Amniotic epithelial cell (primary cell): ENCODE measurements at regions not wholly inside any gene's neighbourhood (a gene's known extent, or its start where the extent isn't known, plus 50 kb on each side); places are given as distances from the start of the nearest gene placed in this dataset.
"Not testable (repeated sequence)": the region's sequence is repeated elsewhere in the genome, so short reads cannot be mapped to it uniquely, and the experiment has no call there.

ENCODE experiments used
- DNase-seq: peaks from one replicate; pipeline ENCODE4 v3.0.0-alpha.2; 2010; ENCODE audit warnings: low read depth

DNA sequence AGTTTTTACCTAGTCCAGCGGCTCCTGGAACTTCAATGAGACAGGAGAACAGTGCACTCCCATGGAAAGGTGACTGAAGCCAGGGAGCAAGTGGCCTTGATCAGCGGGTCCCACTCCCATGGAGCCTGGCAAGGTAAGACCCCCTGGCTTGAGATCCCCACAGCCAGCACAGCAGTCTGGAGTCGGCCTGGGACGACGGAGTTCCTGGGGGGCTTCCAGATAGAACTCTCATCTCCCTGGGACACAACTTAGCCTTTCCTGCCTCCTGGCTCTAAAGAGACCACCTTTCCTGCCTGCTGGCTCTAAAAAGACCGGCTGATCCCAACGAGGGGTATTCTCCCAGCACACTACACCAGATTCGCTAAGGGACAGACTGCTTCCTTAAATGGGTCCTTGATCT is 1279.0 kb upstream of the GOT2 start:
- no peak for DNase-seq

- DNase-seq = no peak
These were observed 1267.4 kb upstream of the GOT2 start for GRCh38 chr16:60001523-60001922.

DNA sequence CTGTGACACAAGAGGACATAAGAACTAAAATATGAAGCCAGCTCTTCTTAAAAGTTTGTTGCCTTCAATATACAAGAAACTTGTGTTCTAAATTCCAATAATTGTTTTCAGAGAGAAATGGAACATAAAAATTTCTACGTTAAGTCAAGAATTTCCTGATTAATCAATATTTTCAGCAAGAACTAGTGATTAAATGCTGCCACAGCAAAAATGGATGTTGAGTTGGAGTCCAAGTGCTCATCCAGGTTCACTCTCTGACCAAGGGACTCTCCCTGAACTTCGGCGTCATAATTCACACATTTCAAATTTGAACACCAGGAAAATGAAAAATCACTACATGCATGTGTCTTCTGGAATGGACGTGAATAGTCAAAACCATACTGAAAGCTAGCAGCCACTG is 1263.6 kb upstream of the GOT2 start:
- no peak for DNase-seq

DNA sequence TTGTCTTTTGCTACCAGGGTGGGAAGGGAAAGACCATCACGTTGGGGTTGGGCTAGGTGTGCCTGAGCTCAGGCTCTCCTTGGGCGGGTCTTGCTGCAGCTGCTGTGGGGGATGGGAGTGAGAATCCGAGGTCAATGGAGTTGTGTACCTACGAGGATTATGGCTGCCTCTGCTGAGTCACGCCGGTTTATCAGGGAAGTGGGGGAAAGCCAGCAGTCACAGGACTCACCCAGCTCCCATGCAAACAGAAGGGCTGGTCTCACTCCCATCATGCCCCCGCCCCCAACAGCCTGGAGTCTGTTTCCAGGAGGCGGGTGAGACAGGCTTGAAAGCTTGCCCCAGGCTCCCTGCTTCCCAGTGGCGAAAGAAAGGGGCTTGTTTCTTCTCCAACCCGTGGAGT is 1259.0 kb upstream of the GOT2 start:
- DNase-seq = no peak

DNA sequence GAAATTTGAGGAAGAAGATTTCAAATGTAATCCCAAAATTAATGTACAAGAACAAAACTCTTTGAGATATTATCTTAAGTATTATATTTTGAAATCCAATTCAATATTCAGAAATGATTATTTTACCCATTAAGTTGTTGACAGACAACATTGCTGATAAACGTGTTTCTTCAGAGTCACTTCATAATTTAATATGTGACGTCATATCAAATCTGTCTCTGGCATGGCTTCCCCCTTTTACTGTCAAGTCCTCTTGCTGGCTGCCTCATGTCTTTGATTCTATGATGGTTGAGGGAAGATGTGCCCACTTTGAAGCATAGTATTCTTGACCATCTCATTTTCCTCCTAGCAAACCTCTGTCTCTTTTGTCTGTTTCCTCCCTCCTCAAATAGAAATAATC is 1257.1 kb upstream of the GOT2 start:
- no peak for DNase-seq

GRCh38 chr16:59988591-59988990 is 1254.5 kb upstream of the GOT2 start:
- DNase-seq = no peak

DNA sequence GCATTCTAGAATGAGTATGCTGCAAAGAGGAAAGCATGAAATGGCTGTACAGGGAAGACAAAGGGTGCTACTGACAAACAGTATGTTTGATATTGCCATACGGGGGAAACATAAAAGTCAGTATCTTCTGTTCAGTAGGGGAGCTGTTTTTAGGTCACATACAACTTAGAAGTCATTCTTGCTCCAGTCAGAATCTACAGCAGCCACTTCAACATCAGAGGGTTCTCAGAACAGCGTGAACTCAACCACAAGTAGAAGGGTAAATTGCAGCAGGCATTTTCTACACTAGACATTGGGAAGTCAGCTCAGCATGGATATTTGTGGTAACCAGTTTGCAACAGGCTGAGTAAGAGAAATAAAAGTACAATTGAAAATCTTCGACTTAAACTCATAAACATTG is 1241.8 kb upstream of the GOT2 start:
- DNase-seq = no peak

GRCh38 chr16:59973966-59974365 is 1239.8 kb upstream of the GOT2 start:
- no peak for DNase-seq

- no peak for DNase-seq
These were observed 1237.1 kb upstream of the GOT2 start for GRCh38 chr16:59971264-59971663.

- DNase-seq = no peak
These were observed 1230.3 kb upstream of the GOT2 start for GRCh38 chr16:59964232-59964924.

DNA sequence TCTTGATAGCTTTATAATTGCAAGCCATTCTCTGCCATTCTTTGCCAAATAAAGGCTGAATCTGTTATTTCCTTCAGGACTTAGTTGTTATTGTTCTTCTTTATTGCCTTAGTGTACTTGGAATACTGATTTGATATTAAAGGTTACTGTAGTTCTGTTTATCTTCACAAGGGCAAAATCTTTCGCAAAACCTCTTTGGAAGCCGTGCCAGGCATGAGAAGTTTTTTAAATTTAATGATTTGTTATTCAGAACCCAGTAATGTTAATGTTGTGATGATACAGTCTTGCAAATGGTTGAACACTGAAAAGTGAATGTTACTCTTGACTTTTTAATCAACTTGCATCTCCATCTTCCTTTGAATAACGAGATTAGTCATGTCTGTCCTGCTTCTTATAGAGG is 1225.2 kb upstream of the GOT2 start:
- DNase-seq = no peak

DNA sequence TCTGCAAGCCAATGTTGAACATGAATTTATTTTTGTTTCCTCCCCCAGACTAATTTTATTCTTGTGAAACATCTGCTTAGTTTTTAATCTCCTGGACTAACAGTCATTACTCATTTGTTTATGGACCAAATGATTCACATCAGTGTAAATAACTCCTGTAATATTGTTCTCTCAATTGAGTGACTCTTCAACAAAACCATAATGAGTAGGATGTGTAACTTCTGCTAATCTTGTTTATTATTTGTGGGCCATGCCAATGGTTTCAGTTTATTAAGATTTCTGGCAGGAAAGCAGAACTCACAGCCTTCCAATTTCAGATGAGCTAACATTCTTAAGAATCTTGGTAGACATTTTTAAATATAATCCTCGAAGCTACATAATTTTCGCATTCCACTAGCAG is 1216.3 kb upstream of the GOT2 start:
- DNase-seq = no peak

DNA sequence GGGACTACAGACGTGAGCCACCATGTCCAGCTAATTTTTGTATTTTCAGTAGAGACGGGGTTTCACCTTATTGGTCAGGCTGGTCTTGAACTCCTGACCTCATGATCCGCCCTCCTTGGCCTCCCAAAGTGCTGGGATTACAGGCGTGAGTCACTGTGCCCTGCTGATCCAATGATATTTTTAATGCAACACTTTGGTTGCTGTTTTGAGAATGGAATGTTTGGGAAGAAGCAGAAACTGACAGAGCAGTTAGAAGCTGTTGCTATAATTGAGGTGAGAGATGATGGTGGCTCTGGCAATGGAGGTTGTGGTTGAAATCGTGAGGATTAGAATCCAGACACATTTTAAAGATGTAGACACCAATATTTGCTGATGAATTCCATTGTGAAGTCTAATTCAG is 1209.9 kb upstream of the GOT2 start:
- DNase-seq = not testable (repeated sequence)

DNA sequence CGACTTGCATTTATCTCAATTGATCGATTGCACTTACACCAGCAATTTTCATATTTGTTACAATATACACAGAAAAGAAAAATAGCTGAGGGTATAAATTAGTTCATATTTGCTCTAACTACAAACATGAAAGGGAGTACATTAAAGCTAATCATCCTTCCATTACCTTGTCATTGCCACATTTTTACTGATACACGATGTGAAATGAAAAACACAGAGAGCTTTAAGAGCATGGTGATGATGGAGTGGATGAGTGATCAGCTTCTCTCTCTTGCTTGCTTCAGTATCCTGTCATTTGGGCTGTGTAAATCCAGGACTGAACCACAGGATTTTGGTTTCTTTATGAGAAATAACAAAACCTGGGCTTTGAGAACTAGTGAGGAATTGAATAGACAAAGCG is 1207.5 kb upstream of the GOT2 start:
- no peak for DNase-seq

- DNase-seq = no peak
These were observed 1185.9 kb upstream of the GOT2 start for GRCh38 chr16:59920054-59920453.

- no peak for DNase-seq
These were observed 1179.5 kb upstream of the GOT2 start for GRCh38 chr16:59913666-59914065.

- DNase-seq = no peak
These were observed 1175.1 kb upstream of the GOT2 start for GRCh38 chr16:59909262-59909661.

GRCh38 chr16:59907611-59908010 is 1173.5 kb upstream of the GOT2 start:
- no peak for DNase-seq

DNA sequence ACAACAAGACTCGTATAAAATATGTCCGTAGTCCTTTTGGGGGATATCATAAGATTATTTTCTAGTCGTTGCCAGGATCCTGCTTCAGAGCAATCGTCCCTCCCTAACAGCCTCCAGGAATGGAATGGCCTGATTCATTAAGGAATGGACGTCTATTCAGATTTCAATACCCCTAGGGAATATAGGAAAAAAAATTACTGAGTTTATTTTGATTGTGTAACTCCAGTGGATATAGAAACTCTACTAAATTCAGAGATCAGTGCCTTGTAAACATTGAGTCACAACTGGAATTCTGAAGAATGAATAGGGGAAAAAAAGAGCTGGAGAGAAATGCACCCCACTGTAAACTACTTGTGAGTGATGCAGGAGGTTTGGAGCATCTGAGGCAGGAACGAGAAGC is 1171.5 kb upstream of the GOT2 start:
- DNase-seq = no peak

GRCh38 chr16:59905131-59905530 is 1171.0 kb upstream of the GOT2 start:
- DNase-seq = no peak

GRCh38 chr16:59899940-59900339 is 1165.8 kb upstream of the GOT2 start:
- DNase-seq = no peak

GRCh38 chr16:59892376-59892775 is 1158.3 kb upstream of the GOT2 start:
- no peak for DNase-seq

GRCh38 chr16:59887856-59888255 is 1153.7 kb upstream of the GOT2 start:
- DNase-seq = no peak

DNA sequence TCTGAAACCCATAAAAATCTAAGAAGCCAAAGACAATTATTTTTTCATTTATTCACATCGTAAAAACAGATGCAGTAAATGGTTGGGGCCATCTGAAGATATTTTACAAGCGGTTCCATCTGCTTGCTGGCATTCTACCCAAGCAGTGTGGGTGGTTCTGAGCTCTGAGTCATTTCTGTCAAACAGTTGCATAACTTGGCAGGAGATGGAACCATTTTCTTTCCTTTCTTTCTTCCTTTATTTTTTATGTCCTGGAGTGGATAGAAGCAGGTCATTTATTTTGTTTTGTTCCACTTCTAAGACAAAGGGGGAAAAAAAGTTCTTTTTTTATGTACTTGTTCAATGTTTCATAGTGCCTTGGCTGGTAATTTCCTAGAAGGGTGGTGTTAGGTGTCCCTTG is 1151.9 kb upstream of the GOT2 start:
- DNase-seq = peak; percentile 0

DNA sequence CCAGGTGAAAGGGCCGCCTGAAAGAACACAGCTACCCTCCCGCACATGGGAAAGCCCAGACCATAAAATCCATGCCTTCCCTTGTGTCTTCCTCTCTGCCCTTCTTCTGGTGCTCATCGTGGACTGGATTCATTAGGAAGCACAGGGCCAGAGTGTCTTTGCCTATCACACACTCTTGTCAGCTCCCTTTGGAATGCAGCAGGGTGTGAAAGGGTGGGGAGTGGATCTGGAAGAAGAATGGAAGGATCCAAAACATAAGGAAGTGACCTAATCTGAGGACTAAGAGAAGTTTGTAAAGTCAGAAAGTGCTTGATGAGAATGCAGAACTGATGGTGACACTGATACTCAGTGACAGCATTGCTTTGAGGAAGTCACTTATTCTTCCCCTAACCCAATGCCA is 1147.3 kb upstream of the GOT2 start:
- DNase-seq = no peak
